SK-N-SH (cell line): ENCODE measurements at regions not wholly inside any gene's neighbourhood (a gene's known extent, or its start where the extent isn't known, plus 50 kb on each side); places are given as distances from the start of the nearest gene placed in this dataset.

Experiments used
- CTCF ChIP-seq: fragments of 200-600 bp; sonication (generic); IDR thresholded peaks from 2 replicates; pipeline ENCODE4 v1.6.1; 2017; ENCODE audit warnings: antibody characterized with exemption, mild to moderate bottlenecking, moderate library complexity
- EP300 ChIP-seq, 2 experiments: IDR thresholded peaks; 2 replicates each; pipeline versions ENCODE4 v1.4.0 to v1.6.1; 2012; ENCODE audit warnings: borderline replicate concordance in 1 of 2, low read depth in 1 of 2, low read length in 1 of 2
- EZH2phosphoT487 ChIP-seq: fragments of 200-600 bp; sonication (generic); IDR thresholded peaks from 2 replicates; pipeline ENCODE4 v1.6.1; 2017; ENCODE audit warnings: low read depth, mixed run types, mild to moderate bottlenecking, antibody characterized with exemption, moderate library complexity, borderline replicate concordance
- FOSL2 ChIP-seq: IDR thresholded peaks from 2 replicates; pipeline ENCODE4 v1.4.0; 2012; ENCODE audit warnings: low read depth, mild to moderate bottlenecking, moderate library complexity, borderline replicate concordance
- MAX ChIP-seq: IDR thresholded peaks from 2 replicates; pipeline ENCODE4 v1.4.0; 2012; ENCODE audit warnings: low read depth
- NFIC ChIP-seq: IDR thresholded peaks from 2 replicates; pipeline ENCODE4 v1.4.0; 2012; ENCODE audit warnings: borderline replicate concordance
- POLR2AphosphoS5 ChIP-seq: IDR thresholded peaks from 2 replicates; pipeline ENCODE4 v1.6.1; 2012; ENCODE audit warnings: low read depth, low read length
- TAF1 ChIP-seq: IDR thresholded peaks from 2 replicates; pipeline ENCODE4 v1.6.1; 2012; ENCODE audit warnings: low read depth, mild to moderate bottlenecking, low read length, moderate library complexity, borderline replicate concordance

DNA sequence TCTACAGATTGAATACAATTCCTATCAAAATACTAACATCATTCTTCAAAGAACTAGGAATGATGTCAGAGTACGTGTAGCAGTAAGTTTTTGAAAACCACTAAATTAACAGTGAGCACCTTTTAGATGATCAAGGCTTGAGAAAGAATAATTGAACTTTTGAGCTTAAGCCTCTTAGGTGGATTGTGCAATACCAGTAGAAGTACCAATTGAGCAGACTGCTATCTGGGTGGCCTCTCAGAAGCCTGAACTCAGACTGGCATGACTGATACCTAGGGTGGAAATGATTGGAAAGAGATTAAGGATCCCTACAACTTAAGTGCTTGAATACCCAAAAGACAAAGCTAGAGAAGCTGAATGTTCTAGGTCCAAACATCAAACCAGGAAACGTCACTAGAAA lies 200.3 kb upstream of the GALNTL6 start:
- no peak for TF ChIP-seq CTCF
- no peak for TF ChIP-seq EP300 (IDR thresholded peaks at IDR 0.05; ENCODE audit: borderline replicate concordance in 1 of 2, low read depth in 1 of 2, low read length in 1 of 2)
- no peak for TF ChIP-seq POLR2AphosphoS5
- TF ChIP-seq TAF1: no peak
- TF ChIP-seq EZH2phosphoT487: no peak
- no peak for TF ChIP-seq MAX
- no peak for TF ChIP-seq NFIC
- TF ChIP-seq FOSL2: no peak
